ENCODE measurements at regions not wholly inside any gene's neighbourhood (a gene's known extent, or its start where the extent isn't known, plus 50 kb on each side); places are given as distances from the start of the nearest gene placed in this dataset.

DNA sequence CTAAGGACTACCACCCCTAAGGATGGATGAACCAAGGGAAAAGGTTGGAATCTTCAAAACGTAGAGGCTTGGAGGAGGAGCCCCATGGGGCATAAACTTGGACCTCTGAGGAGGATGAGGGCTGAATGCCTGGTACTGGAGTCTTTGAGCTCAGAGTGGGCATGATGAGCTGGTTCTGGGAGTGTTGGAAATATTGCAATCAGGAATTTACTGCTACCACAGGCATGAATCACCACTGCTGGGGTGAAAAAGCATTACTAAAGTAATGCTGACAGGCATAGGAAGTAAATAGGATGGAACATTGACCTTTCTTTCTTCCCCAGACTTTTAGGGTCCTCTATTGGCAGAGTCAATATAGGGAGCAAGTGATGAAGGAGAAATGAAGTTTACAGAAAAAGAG is 105.8 kb upstream of the RPS6KA3 start:
- no peak overlapping the region for H3K4me3 ChIP-seq (replicated peaks; ENCODE audit: low read depth, low read length)
- no peak for DNase-seq (ENCODE audit: low read depth)
- TF ChIP-seq, protein P1, sequence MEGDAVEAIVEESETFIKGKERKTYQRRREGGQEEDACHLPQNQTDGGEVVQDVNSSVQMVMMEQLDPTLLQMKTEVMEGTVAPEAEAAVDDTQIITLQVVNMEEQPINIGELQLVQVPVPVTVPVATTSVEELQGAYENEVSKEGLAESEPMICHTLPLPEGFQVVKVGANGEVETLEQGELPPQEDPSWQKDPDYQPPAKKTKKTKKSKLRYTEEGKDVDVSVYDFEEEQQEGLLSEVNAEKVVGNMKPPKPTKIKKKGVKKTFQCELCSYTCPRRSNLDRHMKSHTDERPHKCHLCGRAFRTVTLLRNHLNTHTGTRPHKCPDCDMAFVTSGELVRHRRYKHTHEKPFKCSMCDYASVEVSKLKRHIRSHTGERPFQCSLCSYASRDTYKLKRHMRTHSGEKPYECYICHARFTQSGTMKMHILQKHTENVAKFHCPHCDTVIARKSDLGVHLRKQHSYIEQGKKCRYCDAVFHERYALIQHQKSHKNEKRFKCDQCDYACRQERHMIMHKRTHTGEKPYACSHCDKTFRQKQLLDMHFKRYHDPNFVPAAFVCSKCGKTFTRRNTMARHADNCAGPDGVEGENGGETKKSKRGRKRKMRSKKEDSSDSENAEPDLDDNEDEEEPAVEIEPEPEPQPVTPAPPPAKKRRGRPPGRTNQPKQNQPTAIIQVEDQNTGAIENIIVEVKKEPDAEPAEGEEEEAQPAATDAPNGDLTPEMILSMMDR (IDR thresholded peaks at IDR 0.05; ENCODE audit: low read length, missing control alignments), result no peak

DNA sequence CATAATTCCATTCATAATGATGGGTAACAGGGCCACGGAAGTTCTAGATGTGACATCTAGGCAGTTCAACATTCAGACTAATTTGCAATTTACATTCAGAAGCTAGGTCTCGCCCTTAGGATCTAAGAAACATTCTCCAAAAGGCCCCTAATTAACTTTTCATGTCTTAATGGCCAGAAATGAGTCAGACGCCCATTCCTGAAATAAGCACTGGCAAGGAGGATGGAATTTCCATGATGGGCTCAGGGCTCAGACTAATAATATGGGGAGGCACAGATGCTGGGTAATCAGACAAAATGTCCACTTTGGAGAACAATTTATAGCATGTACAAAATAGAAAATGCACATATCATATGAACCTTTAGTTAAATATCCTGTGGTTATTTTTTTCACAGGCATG is 102.8 kb upstream of the RPS6KA3 start:
- TF ChIP-seq, protein P1 (IDR thresholded peaks at IDR 0.05; ENCODE audit: low read length, missing control alignments), result no peak
- no peak overlapping the region for H3K4me3 ChIP-seq (replicated peaks; ENCODE audit: low read depth, low read length)
- DNase-seq (ENCODE audit: low read depth), result no peak

GRCh38 chrX:20364238-20364637 is 97.5 kb upstream of the RPS6KA3 start:
- DNase-seq (ENCODE audit: low read depth), result no peak
- no peak overlapping the region for H3K4me3 ChIP-seq (replicated peaks; ENCODE audit: low read depth, low read length)
- TF ChIP-seq, protein P1 (IDR thresholded peaks at IDR 0.05; ENCODE audit: low read length, missing control alignments), result no peak

- TF ChIP-seq, protein P1 (IDR thresholded peaks at IDR 0.05; ENCODE audit: low read length, missing control alignments), result no peak
- DNase-seq (ENCODE audit: low read depth), result no peak
- H3K4me3 ChIP-seq (replicated peaks; ENCODE audit: low read depth, low read length), result no peak overlapping the region
These were observed 96.6 kb upstream of the RPS6KA3 start for GRCh38 chrX:20363275-20363674.

- TF ChIP-seq, protein P1 (IDR thresholded peaks at IDR 0.05; ENCODE audit: low read length, missing control alignments), result no peak
- no peak overlapping the region for H3K4me3 ChIP-seq (replicated peaks; ENCODE audit: low read depth, low read length)
- peak; percentile 55 for DNase-seq (ENCODE audit: low read depth)
These were observed 95.9 kb upstream of the RPS6KA3 start for GRCh38 chrX:20362268-20363267.

- peak; percentile 59 for DNase-seq (ENCODE audit: low read depth)
- TF ChIP-seq, protein P1 (IDR thresholded peaks at IDR 0.05; ENCODE audit: low read length, missing control alignments), result no peak
- H3K4me3 ChIP-seq (replicated peaks; ENCODE audit: low read depth, low read length), result no peak overlapping the region
These were observed 95.2 kb upstream of the RPS6KA3 start for GRCh38 chrX:20361890-20362262.
